Keratinocyte (primary cell): ENCODE measurements at regions not wholly inside any gene's neighbourhood (a gene's known extent, or its start where the extent isn't known, plus 50 kb on each side); places are given as distances from the start of the nearest gene placed in this dataset.

Experiments used
- EZH2 ChIP-seq: IDR thresholded peaks from one replicate; pipeline ENCODE4 v1.6.1; 2012; ENCODE audit warnings: inconsistent platforms, mild to moderate bottlenecking, low read length, moderate library complexity
- TF ChIP-seq, protein P1 (sequence below), 3 experiments: IDR thresholded peaks in 1 of 3; conservative IDR thresholded peaks in 1 of 3; optimal IDR thresholded peaks in 1 of 3; 2 replicates in 2 of 3; 3 replicates in 1 of 3; pipeline versions ENCODE3 to v1.5.1; 2011; ENCODE audit warnings: low read length in 3 of 3, mild to moderate bottlenecking in 3 of 3, moderate library complexity in 2 of 3, control low read depth in 1 of 3, inconsistent platforms in 1 of 3; ENCODE audit not compliant: insufficient read depth in 2 of 3; ENCODE audit errors: extremely low read depth in 1 of 3

DNA sequence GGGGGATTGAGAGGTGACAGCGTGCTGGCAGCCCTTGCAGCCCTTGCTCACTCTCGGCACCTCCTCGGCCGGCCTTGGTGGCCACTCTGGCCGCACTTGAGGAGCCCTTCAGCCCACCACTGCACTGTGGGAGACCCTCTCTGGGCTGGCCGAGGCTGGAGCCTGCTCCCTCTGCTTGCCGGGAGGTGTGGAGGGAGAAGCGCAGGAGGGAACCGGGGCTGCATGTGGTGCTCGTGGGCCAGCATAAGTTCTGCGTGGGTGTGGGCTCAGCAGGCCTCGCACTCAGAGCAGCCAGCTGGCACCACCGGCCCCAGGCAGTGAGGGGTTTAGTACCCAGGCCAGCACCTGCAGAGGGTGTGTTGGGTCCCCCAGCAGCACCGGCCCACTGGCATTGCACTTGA lies 912.2 kb upstream of the ADGRB3 start:
- TF ChIP-seq, protein P1, sequence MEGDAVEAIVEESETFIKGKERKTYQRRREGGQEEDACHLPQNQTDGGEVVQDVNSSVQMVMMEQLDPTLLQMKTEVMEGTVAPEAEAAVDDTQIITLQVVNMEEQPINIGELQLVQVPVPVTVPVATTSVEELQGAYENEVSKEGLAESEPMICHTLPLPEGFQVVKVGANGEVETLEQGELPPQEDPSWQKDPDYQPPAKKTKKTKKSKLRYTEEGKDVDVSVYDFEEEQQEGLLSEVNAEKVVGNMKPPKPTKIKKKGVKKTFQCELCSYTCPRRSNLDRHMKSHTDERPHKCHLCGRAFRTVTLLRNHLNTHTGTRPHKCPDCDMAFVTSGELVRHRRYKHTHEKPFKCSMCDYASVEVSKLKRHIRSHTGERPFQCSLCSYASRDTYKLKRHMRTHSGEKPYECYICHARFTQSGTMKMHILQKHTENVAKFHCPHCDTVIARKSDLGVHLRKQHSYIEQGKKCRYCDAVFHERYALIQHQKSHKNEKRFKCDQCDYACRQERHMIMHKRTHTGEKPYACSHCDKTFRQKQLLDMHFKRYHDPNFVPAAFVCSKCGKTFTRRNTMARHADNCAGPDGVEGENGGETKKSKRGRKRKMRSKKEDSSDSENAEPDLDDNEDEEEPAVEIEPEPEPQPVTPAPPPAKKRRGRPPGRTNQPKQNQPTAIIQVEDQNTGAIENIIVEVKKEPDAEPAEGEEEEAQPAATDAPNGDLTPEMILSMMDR (optimal IDR thresholded peaks at IDR 0.05 in 1 of 3, IDR thresholded peaks at IDR 0.05 in 1 of 3, conservative IDR thresholded peaks at IDR 0.05 in 1 of 3; ENCODE audit: extremely low read depth in 1 of 3, insufficient read depth in 2 of 3, low read length in 3 of 3) = no peak
- TF ChIP-seq EZH2 = no peak
